ENCODE measurements at regions not wholly inside any gene's neighbourhood (a gene's known extent, or its start where the extent isn't known, plus 50 kb on each side); places are given as distances from the start of the nearest gene placed in this dataset.
A peak's percentile ranks its signal among the peaks of the same experiment; 100 is the strongest.

DNA sequence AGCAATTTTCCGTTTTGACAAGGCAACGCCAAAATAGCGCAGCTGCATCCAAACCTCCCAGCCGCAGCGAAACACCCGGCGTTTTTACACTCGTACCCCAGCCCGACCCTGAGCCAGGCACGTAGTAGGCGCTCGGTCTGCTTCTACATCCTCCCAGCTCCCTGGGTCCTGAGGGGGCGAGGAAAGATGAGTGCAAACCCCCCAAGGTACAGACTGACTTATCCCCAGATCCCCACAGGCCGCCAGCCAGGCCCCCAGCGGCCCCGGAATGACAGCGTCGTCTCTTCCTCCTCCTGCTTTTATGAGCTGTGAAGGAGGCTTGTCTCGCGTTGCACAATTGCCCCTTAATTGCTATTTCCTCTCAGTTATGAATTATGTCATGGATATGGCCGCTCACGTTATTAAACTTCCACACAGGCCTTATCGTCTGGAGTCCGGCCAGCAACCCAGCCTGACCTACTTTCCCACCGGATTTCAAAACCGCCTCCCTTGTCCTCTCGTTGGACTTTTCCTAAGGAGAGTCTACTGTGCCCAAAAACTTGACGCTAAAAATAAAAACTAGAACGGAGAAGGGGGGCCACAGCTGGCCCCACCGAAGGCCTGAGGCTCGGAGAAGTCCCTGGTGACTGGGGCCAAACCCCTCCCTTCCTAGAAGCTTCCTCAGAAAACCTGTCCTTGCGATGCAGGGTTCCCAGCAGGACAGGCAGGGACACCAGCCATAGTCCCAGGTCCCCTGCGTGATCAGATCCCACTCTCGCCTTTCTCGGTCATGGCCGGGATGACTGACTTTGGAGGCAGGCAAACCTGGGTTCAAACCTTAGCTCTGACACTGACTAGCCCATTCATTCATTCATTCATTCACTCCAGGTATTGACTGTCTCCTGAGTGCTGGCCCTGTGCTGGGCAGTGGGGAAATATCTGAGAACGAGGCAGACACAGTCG is 130.9 kb upstream of the PTPN1 start:
- peak; percentile 93 for DNase-seq
- no peaks in the 10 kb centered on the region for H3K9me3 ChIP-seq (replicated peaks)
- peak overlapping the region; percentile 56 for H3K4me3 ChIP-seq
- intact Hi-C loops (cut with micrococcal nuclease), result no loop called here
- H3K36me3 ChIP-seq, result no peaks in the 10 kb centered on the region
- TF ChIP-seq, protein P1, sequence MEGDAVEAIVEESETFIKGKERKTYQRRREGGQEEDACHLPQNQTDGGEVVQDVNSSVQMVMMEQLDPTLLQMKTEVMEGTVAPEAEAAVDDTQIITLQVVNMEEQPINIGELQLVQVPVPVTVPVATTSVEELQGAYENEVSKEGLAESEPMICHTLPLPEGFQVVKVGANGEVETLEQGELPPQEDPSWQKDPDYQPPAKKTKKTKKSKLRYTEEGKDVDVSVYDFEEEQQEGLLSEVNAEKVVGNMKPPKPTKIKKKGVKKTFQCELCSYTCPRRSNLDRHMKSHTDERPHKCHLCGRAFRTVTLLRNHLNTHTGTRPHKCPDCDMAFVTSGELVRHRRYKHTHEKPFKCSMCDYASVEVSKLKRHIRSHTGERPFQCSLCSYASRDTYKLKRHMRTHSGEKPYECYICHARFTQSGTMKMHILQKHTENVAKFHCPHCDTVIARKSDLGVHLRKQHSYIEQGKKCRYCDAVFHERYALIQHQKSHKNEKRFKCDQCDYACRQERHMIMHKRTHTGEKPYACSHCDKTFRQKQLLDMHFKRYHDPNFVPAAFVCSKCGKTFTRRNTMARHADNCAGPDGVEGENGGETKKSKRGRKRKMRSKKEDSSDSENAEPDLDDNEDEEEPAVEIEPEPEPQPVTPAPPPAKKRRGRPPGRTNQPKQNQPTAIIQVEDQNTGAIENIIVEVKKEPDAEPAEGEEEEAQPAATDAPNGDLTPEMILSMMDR (IDR thresholded peaks at IDR 0.05; ENCODE audit: borderline replicate concordance), result no peak
- H3K27ac ChIP-seq (replicated peaks), result peak overlapping the region; percentile 88
- H3K27me3 ChIP-seq (ENCODE audit: low read depth), result no peaks in the 10 kb centered on the region
- peaks cover 33% of the 10 kb centered on the region for H3K4me1 ChIP-seq

DNA sequence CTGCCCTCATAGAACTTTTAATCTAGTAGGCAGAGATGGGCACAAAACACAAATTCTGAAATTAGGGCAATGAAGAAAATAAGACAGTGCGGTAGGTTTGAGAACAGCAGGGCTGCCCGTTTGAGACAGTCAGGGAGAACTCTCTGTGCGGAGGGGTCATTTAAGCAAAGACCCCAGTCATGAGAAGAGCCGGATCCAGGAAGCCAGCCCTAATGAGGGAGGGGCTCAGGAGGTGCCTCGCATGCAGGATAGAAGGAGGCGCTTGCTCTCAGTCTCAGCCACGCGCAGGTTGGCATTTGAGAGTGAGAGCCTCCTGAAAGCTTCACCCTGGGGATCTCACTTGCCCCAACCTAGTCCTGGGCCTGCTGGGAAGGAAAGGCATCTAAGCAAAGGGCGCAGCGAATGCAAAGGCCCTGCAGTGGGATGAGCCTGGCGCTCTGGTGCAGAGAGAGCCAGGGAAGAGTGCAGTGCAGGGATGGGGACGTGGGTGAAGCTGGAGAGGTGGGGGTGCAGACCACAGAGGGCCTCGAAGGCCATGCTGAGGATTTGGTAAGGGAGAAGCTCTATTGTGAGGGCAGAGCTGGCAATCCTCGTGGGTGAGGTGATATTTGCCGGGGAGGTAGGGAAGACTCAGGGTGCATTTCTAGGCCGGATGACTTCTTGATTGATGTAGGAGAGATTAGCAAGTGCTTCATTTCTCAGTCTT is 130.0 kb upstream of the PTPN1 start:
- Histone ChIP-seq H3K9me3 (replicated peaks) (no peaks in the 10 kb centered on the region), H3K27ac (replicated peaks) (peak overlapping the region; percentile 88), H3K27me3 (ENCODE audit: low read depth) (no peaks in the 10 kb centered on the region), H3K4me1 (peaks cover 33% of the 10 kb centered on the region), H3K4me3 (no peak overlapping the region), H3K36me3 (no peaks in the 10 kb centered on the region)
- intact Hi-C loops (cut with micrococcal nuclease), result no loop called here
- no peak for DNase-seq
- TF ChIP-seq, protein P1 (IDR thresholded peaks at IDR 0.05; ENCODE audit: borderline replicate concordance), result no peak

DNA sequence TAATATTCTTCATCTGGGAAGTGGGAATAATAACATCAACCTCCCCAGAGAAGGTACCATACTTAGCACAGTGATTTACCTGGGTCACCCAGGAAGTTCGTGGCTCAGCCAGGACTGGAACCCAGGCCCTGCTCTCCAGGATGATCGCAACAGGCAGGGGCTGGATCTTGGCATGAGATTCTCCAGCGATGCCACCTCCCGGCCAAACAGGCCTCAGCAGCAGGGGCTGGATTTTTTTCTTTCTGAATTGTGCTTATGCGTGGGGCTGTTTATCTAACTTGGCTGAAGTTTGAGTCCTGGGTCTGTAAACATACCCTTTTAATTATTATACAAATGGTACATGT is 129.5 kb upstream of the PTPN1 start:
- Histone ChIP-seq H3K36me3 (no peaks in the 10 kb centered on the region), H3K4me3 (no peak overlapping the region), H3K27ac (replicated peaks) (peak overlapping the region; percentile 88), H3K9me3 (replicated peaks) (no peaks in the 10 kb centered on the region), H3K4me1 (peaks cover 33% of the 10 kb centered on the region), H3K27me3 (ENCODE audit: low read depth) (no peaks in the 10 kb centered on the region)
- intact Hi-C loops (cut with micrococcal nuclease), result no loop called here
- DNase-seq, result no peak
- TF ChIP-seq, protein P1 (IDR thresholded peaks at IDR 0.05; ENCODE audit: borderline replicate concordance), result peak; percentile 53

DNA sequence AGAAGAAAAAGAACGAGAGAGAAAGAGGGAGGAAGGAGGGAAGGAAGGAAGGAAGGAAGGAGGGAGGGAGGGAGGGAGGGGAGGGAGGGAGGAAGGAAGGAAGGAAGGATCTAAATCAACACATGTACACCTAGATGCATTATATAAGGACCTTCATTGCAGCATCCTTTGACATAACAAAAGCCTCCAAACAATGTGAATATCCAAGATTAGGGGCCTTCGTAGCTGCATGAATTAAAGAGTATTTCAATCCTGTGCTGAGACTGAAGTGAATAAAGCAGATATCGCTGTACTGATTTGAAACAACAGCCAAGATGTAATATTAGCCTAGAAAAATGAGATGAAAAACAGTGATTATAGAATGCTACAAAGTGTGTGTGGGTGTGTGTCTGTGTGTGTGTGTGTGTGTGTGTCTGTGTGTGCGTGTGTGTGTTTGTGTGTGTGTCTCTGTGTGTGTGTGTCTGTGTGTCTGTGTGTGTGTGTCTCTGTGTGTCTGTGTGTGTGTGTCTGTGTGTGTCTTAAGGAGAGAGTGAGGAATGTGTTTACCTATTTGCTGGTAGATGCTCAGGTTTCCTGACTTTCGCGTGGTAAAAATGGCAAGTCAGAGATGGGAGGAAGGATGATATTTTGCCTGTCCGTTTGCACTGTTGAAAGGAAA is 129.0 kb upstream of the PTPN1 start:
- TF ChIP-seq, protein P1 (IDR thresholded peaks at IDR 0.05; ENCODE audit: borderline replicate concordance), result no peak
- H3K36me3 ChIP-seq, result no peaks in the 10 kb centered on the region
- H3K4me3 ChIP-seq, result no peak overlapping the region
- H3K4me1 ChIP-seq, result peaks cover 33% of the 10 kb centered on the region
- H3K9me3 ChIP-seq (replicated peaks), result no peaks in the 10 kb centered on the region
- intact Hi-C loops (cut with micrococcal nuclease), result no loop called here
- no peak for DNase-seq
- no peaks in the 10 kb centered on the region for H3K27me3 ChIP-seq (ENCODE audit: low read depth)
- H3K27ac ChIP-seq (replicated peaks), result peak overlapping the region; percentile 88

DNA sequence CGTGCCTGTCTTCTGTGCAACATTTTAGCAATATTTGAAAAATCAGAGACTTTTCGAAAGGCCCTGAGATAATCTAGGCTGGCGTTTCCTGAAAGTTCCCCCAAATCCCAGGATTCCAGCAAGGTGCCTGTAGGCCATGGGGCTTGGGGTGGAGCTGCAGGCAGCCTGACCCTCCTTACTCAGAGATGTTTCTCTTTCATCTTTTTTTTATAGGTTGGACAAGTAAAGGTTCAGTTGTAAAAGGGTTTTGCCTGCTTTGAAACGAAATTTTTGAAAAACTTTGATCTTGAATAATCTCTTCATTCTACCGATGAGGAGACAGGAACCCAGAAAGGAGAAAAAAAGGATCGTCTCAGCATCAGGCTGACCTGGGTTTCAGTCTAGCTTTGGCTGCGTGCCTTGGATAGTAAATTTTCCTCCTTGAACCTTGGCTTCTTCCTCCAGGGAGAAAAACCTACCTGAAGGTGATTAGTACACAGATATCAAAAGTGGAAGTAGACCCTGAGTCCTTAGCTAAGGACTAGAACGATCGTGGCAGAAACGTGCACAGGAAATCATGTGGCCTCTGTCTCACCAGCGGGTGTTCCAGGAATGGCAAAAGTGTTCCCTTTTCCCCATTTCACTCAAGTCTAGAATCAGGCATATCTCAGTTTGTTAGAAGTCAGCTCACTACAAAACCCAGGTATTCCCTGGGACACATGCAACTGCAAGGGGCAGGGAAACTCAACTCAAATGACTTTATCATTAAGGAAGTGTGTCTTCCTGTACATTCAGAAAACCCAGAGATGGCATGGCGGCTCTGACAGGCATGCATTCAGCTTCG is 128.2 kb upstream of the PTPN1 start:
- Histone ChIP-seq H3K27ac (replicated peaks) (no peak overlapping the region), H3K36me3 (no peaks in the 10 kb centered on the region), H3K9me3 (replicated peaks) (no peaks in the 10 kb centered on the region), H3K4me1 (peaks cover 33% of the 10 kb centered on the region), H3K4me3 (no peak overlapping the region), H3K27me3 (ENCODE audit: low read depth) (no peaks in the 10 kb centered on the region)
- intact Hi-C loops (cut with micrococcal nuclease), result no loop called here
- TF ChIP-seq, protein P1 (IDR thresholded peaks at IDR 0.05; ENCODE audit: borderline replicate concordance), result no peak
- no peak for DNase-seq

Measured in left ventricle myocardium inferior (tissue), 1 donor.